Natural killer cell (primary cell): ENCODE measurements at regions not wholly inside any gene's neighbourhood (a gene's known extent, or its start where the extent isn't known, plus 50 kb on each side); places are given as distances from the start of the nearest gene placed in this dataset.
"Not testable (repeated sequence)": the region's sequence is repeated elsewhere in the genome, so short reads cannot be mapped to it uniquely, and the experiment has no call there.

Experiments used
- ATAC-seq, 3 donors: fragments of 150-1000 bp in 2 of 3; fragments of 200-7000 bp in 1 of 3; cut with Tn5 transposase; 1 replicate in 1 of 3; 2 replicates in 2 of 3; pipeline ENCODE4 v1.10.0; 2021; ENCODE audit warnings: mild to moderate bottlenecking in 2 of 3, moderate library complexity in 2 of 3
- DNase-seq, 2 donors: peaks; one replicate each; pipeline versions ENCODE4 v3.0.0 to v3.0.0-alpha.2; 2013 to 2021; ENCODE audit warnings: mixed read lengths in 1 of 2
- H3K27ac ChIP-seq: one replicate; pipeline ENCODE4 v1.5.1; 2013; ENCODE audit warnings: mild to moderate bottlenecking, low read length
- H3K27me3 ChIP-seq: one replicate; pipeline ENCODE4 v1.6.1; 2013; ENCODE audit warnings: low read length; ENCODE audit not compliant: control insufficient read depth, insufficient read depth
- H3K36me3 ChIP-seq: one replicate; pipeline ENCODE4 v1.6.1; 2013; ENCODE audit warnings: low read length; ENCODE audit not compliant: control insufficient read depth, insufficient read depth
- H3K4me1 ChIP-seq: one replicate; pipeline ENCODE4 v1.6.1; 2013; ENCODE audit warnings: low read length; ENCODE audit not compliant: control insufficient read depth, insufficient read depth
- H3K4me3 ChIP-seq: one replicate; pipeline ENCODE4 v1.5.1; 2013; ENCODE audit warnings: low read length
- H3K9me3 ChIP-seq: one replicate; pipeline ENCODE4 v1.6.1; 2013; ENCODE audit warnings: low read length; ENCODE audit not compliant: control insufficient read depth, insufficient read depth
- H3K27ac Mint-ChIP-seq, 2 donors: one replicate each; pipeline ENCODE4 v1.8.0; 2022; ENCODE audit warnings: mild to moderate bottlenecking in 2 of 2, mixed read lengths in 2 of 2, moderate library complexity in 1 of 2
- H3K27me3 Mint-ChIP-seq, 2 donors: one replicate each; pipeline ENCODE4 v1.8.0; 2022; ENCODE audit warnings: low read depth in 2 of 2, mixed read lengths in 2 of 2
- H3K36me3 Mint-ChIP-seq: one replicate; pipeline ENCODE4 v1.8.0; 2022; ENCODE audit warnings: mixed read lengths
- H3K4me1 Mint-ChIP-seq, 2 donors: one replicate each; pipeline ENCODE4 v1.8.0; 2022; ENCODE audit warnings: mixed read lengths in 2 of 2
- H3K4me3 Mint-ChIP-seq: one replicate; pipeline ENCODE4 v1.8.0; 2022; ENCODE audit warnings: mild to moderate bottlenecking, moderate library complexity, mixed read lengths
- H3K9me3 Mint-ChIP-seq, 2 donors: one replicate each; pipeline ENCODE4 v1.8.0; 2022; ENCODE audit warnings: mixed read lengths in 2 of 2
- WGBS: methylation state at CpG from one replicate; pipeline ENCODE4 v1.1.7; 2013; ENCODE audit warnings: missing lambda C conversion rate; ENCODE audit not compliant: insufficient coverage; 5-methylcytosine and 5-hydroxymethylcytosine counted together
- intact Hi-C: fragments of 100-400 bp; cut with micrococcal nuclease; formaldehyde crosslinking; loops from one replicate; pipeline ENCODE4 v1.14.2; 2022
- TF ChIP-seq, protein P1 (sequence below): fragments of 200-600 bp; IDR thresholded peaks from one replicate; pipeline ENCODE4 v1.8.0; 2022; ENCODE audit warnings: antibody characterized with exemption

DNA sequence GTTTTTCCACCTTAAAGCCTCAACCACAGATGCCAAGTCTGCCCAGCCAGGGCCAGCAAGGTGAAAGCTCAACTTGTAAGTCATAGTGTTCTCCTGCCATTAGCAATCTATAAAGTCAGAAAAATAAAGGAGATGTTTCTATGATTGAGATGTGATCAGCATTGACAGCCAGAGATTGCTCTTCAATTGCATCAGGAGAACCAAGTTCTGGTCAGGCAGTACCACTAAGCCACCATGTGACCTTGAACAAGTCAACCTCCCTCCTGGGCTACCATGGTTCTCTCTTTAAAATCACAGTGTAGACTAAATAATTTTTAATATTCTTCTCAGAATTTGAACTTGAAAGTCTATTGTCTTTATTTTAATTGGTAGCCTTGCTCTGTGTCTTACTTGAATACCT is 220.3 kb upstream of the HES1 start:
- peaks cover 13 to 19% of the 10 kb centered on the region in 2 donors for H3K4me1 Mint-ChIP-seq
- Histone ChIP-seq H3K9me3 (no peaks in the 10 kb centered on the region), H3K36me3 (no peaks in the 10 kb centered on the region), H3K27ac (no peak overlapping the region), H3K4me3 (no peak overlapping the region), H3K27me3 (no peaks in the 10 kb centered on the region), H3K4me1 (no peaks in the 10 kb centered on the region)
- TF ChIP-seq, protein P1, sequence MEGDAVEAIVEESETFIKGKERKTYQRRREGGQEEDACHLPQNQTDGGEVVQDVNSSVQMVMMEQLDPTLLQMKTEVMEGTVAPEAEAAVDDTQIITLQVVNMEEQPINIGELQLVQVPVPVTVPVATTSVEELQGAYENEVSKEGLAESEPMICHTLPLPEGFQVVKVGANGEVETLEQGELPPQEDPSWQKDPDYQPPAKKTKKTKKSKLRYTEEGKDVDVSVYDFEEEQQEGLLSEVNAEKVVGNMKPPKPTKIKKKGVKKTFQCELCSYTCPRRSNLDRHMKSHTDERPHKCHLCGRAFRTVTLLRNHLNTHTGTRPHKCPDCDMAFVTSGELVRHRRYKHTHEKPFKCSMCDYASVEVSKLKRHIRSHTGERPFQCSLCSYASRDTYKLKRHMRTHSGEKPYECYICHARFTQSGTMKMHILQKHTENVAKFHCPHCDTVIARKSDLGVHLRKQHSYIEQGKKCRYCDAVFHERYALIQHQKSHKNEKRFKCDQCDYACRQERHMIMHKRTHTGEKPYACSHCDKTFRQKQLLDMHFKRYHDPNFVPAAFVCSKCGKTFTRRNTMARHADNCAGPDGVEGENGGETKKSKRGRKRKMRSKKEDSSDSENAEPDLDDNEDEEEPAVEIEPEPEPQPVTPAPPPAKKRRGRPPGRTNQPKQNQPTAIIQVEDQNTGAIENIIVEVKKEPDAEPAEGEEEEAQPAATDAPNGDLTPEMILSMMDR = no peak
- H3K9me3 Mint-ChIP-seq = no peaks in the 10 kb centered on the region
- H3K4me3 Mint-ChIP-seq = no peak overlapping the region
- ATAC-seq = no peak
- H3K36me3 Mint-ChIP-seq = no peaks in the 10 kb centered on the region
- DNase-seq = no peak
- no peak overlapping the region for H3K27ac Mint-ChIP-seq
- H3K27me3 Mint-ChIP-seq = peaks cover 0 to 3% of the 10 kb centered on the region in 2 donors
- intact Hi-C loops = no loop called here

DNA sequence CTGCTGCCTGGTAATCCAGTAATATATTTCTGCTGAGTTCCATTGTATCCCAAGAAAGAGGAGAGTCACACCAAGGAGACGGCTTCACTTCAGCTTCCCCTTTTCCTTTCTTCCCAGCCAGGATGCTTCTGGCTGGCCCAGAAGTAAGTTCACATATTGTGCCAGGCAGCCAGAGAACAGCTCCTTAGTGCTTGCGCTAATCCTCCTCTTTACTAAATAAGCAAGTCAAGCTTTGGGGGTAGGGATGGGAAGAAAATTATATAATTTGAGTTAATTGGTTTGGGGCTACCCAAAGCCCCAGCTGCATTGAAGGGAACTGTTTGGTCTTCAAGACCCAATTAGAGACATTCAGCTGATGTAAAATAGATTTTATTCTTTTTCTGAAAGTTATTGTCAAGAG is 218.8 kb upstream of the HES1 start:
- ATAC-seq = no peak
- DNase-seq = no peak
- Mint-ChIP-seq H3K27ac (no peak overlapping the region), H3K9me3 (no peaks in the 10 kb centered on the region), H3K4me1 (peaks cover 3 to 6% of the 10 kb centered on the region in 2 donors), H3K4me3 (no peak overlapping the region), H3K36me3 (no peaks in the 10 kb centered on the region), H3K27me3 (peaks cover 0 to 3% of the 10 kb centered on the region in 2 donors)
- H3K4me3 ChIP-seq = no peak overlapping the region
- intact Hi-C loops = no loop called here
- no peaks in the 10 kb centered on the region for H3K36me3 ChIP-seq
- 73% methylated on average over 1 of the region's 2 CpGs for WGBS
- no peaks in the 10 kb centered on the region for H3K4me1 ChIP-seq
- H3K27me3 ChIP-seq = no peaks in the 10 kb centered on the region
- no peaks in the 10 kb centered on the region for H3K9me3 ChIP-seq
- TF ChIP-seq, protein P1 = no peak
- H3K27ac ChIP-seq = no peak overlapping the region

- Mint-ChIP-seq H3K36me3 (no peaks in the 10 kb centered on the region), H3K4me1 (peaks cover 0 to 3% of the 10 kb centered on the region in 2 donors), H3K4me3 (no peak overlapping the region), H3K27me3 (peaks cover 0 to 5% of the 10 kb centered on the region in 2 donors), H3K9me3 (no peaks in the 10 kb centered on the region), H3K27ac (no peak overlapping the region)
- intact Hi-C loops = no loop called here
- no peaks in the 10 kb centered on the region for H3K4me1 ChIP-seq
- no peak overlapping the region for H3K27ac ChIP-seq
- H3K27me3 ChIP-seq = no peaks in the 10 kb centered on the region
- DNase-seq = no peak
- 77% methylated on average over 3 of the region's 4 CpGs for WGBS
- no peak for ATAC-seq
- no peaks in the 10 kb centered on the region for H3K36me3 ChIP-seq
- TF ChIP-seq, protein P1 = no peak
- no peak overlapping the region for H3K4me3 ChIP-seq
- no peaks in the 10 kb centered on the region for H3K9me3 ChIP-seq
Observed at GRCh38 chr3:193921465-193921864, 214.5 kb upstream of the HES1 start.

DNA sequence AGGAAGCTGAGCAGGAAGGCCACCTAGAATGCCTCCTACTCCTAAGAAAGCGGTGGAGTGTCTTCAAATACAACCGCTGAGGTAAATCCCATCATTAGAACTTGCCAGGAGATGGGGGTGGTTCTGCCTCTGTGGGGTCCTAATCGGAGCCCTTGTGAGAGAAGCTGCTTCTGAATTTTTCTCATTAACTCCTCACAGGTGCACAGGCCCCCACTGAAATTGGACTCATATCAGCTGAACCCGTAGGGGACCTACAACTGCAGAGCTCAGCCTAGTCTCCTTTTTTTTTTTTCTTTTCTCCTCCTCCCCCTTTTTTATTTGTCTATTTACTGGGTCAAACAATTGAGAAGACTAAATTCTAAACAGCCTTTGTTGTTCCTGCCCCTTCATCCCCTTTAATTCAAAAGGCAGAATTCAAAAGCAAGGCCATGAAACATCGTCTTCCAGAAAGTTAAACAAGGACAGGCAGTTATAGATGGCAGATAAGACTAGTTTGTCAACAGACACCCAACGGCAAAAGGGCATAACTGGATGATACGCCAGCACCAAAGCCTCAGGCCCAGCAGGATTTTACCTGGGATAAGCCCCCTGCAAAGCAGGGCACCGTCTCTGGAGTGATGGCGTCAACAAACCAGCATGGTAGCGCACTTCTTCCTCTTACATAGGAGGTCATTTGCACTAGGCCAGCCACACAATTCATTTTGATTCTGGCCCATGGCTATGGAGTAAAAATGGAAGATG is 213.7 kb upstream of the HES1 start:
- TF ChIP-seq, protein P1 = no peak
- H3K36me3 Mint-ChIP-seq = no peaks in the 10 kb centered on the region
- DNase-seq (no peak), ATAC-seq (no peak)
- H3K4me1 Mint-ChIP-seq = peaks cover 0 to 4% of the 10 kb centered on the region in 2 donors
- no peaks in the 10 kb centered on the region for H3K4me1 ChIP-seq
- no peak overlapping the region for H3K4me3 Mint-ChIP-seq
- H3K4me3 ChIP-seq = no peak overlapping the region
- no peaks in the 10 kb centered on the region for H3K9me3 ChIP-seq
- WGBS = 89% methylated on average over 10 of the region's 10 CpGs
- H3K27ac Mint-ChIP-seq = no peak overlapping the region
- H3K27ac ChIP-seq = no peak overlapping the region
- intact Hi-C loops = no loop called here
- H3K27me3 ChIP-seq = no peaks in the 10 kb centered on the region
- peaks cover 0 to 6% of the 10 kb centered on the region in 2 donors for H3K27me3 Mint-ChIP-seq
- no peaks in the 10 kb centered on the region for H3K36me3 ChIP-seq
- H3K9me3 Mint-ChIP-seq = no peaks in the 10 kb centered on the region

DNA sequence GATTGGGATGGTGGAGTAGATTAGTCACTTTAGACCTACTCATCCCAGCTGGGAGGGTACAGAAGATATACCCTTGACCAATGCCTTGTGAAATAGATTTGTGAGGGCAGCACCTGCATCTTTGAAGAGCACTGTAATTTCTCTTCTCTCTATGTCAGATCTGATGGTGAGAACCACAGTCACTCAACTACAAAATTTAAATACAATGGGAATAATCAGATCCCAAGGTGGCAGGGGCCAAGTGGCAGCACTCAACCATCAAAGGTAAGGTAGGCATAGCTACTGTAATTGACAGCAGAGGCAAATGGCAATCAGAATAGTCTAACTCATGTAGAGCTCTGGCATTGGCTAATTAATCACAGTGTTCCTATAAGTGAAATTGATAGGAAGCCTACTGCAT is 212.0 kb upstream of the HES1 start:
- H3K9me3 ChIP-seq, H3K27me3 ChIP-seq, H3K27ac Mint-ChIP-seq, H3K36me3 ChIP-seq, intact Hi-C loops, H3K27me3 Mint-ChIP-seq, H3K9me3 Mint-ChIP-seq, ATAC-seq, H3K27ac ChIP-seq, H3K4me1 Mint-ChIP-seq, H3K4me1 ChIP-seq, H3K4me3 ChIP-seq, DNase-seq, H3K36me3 Mint-ChIP-seq, H3K4me3 Mint-ChIP-seq: not testable (repeated sequence)
